ENCODE measurements at regions not wholly inside any gene's neighbourhood (a gene's known extent, or its start where the extent isn't known, plus 50 kb on each side); places are given as distances from the start of the nearest gene placed in this dataset.
A peak's percentile ranks its signal among the peaks of the same experiment; 100 is the strongest.

DNA sequence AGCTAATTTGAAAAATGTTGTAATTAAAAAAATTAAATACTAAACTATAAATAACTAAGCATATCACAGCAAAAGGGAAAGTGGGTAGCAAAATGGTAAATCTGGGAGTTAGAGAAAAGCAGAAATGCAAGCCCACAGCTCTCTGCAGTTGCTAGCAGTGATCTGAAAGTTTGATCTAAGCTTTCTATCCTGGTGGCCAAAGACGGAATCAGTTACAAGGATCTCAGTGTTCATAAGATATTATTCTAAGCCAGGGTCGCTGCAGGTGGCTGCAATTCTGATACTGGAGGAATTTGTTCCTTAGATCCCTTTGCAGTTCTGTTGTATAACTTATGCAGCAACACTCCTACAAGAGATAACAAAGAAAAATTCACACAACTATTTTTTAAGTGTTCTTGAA, 363.7 kb downstream of the SETD4 start:
- DNase-seq (ENCODE audit: low read depth), result no peak

DNA sequence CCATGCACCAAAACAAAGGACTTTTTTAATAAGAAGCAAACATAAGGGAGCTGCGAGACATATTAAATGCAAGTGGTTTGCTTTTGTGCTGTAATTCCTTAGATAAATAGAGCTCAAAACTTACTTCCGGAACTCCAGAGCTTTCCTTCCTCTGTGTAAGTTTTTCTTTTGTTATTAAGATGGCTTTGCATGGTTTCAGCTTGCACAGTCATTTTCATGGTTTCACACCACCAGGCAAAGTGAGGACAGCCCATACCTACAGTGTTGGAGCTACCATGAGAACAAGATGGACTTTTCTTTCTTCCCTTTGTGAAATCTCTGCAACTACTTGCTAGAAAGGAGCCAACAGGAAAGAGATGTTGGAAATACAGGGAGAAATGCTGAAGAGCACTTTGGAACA, 368.0 kb downstream of the SETD4 start:
- no peak for DNase-seq (ENCODE audit: low read depth)

DNA sequence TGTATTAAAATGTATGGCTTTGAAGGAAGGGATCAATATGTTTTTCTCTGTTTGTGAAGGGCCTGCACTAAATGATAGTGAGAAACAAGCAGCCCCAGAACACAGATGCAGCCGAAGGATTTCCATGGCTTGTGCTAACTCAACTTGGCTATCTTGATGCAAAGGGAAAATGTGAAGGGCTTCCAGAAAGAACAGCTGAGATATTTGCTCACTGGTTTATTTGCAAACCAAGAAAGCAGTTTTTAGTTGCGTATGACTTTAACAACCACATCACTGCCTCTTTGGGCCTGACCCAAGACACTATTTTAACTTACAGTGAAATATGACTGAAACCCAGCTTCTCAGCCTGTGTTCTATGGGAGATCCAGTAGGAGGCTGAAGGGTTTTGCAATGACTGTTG, 369.9 kb downstream of the SETD4 start:
- DNase-seq (ENCODE audit: low read depth), result no peak

DNA sequence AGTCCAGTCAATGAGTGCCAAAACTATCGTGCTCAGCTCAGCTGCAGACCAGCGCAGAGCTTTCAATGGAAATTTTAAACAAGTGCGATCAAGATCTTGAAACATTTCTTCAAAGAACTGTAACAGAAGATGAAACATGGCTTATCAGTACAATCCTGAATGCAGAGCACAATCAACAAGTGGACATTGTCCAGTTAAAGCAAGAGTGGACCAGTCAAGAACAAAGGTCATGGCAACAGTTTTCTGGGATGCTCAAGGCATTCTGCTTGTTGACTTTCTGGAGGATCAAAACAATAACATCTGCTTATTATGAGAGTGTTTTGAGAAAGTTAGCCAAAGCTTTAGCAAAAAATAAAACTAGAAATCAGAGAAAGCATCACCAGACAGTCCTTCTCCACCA, 374.2 kb downstream of the SETD4 start:
- no peak for DNase-seq (ENCODE audit: low read depth)

DNA sequence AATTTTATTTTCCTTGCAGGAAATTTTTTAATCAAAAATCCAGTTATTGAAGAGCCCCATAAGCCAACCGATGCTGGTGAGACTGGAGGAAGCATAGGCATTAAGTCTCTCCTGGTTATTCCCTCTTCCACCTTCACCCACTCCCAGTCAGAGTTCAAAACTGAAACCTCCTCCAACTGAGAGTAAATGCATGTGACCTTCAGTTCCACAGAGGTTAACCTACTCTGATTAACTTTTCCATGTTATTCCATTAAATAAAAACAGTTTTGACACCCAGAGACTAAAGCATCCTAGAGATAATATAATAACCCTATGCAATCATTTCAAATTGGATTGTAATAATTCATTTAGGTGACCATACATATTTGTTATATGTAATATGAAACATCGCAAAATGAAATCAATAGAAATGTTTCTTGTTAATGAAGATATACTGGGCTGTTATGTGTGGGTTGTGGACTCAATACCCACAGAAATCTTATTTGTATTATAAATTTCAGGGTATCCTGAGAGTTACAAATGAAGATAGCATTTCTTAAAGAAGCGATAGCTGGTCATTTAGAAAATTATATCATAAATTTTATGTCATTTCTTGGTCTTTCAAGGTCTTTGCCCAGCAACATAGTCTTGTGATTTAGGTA, 376.5 kb downstream of the SETD4 start:
- DNase-seq (ENCODE audit: low read depth), result no peak

DNA sequence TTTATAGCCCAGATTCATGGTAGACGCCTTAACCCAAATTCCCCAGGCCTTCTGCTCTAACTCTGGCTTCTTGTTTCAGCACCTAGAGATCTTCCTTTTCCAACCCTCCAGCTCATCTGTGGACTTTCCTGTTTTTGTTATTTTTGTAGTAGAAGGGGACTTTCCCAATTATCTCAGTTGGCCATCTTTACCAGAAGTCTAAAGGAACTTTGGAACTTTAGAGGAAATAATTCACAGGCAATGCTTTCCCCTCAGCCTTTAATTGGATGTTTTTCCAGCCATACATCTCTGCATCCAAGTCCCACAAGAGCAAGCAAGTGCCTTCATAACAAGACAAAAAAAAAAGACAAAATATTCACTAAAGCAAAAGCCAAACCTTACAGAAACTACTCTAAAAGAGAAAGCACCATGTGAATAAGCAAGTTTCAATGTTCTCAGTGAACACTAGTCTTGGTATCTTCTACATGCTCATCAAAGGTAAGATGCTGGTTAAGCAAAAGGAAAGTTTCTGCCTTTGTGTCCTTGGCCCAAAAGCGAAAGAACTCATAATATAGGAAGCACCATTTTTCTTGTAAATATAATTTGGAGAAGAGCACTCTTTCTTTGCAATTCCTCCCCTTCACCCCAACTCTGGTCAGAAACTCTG, 377.3 kb downstream of the SETD4 start:
- DNase-seq (ENCODE audit: low read depth), result no peak

DNA sequence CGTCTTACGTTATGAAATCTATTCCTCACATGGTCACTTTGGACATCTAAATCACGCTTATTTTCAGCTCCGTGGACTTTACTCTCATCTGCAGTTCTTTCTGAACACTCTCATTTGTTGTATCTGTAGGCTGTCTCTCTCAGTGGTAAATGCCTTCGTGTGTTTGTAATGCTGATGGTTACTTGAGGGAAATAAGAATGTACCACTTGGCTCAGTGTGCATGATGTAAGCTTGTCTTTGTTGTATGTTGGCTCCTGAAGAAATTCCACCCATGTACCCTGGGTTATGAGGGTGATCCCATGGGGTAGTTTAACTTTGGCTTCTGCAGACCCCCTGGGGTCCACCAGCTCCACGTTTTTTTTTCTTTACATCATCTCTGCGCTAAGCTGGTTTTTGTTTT, 378.4 kb downstream of the SETD4 start:
- no peak for DNase-seq (ENCODE audit: low read depth)

DNA sequence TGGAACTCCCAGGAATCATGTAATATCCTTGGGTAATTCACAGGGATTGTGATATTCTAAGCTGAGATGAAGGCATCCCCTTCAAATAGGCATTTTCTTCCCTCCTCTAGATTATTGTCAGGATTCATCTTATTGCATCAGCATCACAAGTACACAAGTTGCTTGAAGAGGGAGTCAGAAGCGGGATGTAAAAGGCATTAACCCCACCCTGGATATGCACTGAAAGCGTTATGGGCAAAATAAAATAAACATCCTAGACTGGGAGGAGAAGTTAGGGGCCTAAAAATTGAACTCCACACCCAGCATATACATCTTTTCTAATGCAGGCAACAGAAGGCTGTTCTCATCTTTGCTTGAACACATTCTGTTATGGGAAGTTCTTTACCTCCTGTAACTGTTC, 381.2 kb downstream of the SETD4 start:
- no peak for DNase-seq (ENCODE audit: low read depth)

DNA sequence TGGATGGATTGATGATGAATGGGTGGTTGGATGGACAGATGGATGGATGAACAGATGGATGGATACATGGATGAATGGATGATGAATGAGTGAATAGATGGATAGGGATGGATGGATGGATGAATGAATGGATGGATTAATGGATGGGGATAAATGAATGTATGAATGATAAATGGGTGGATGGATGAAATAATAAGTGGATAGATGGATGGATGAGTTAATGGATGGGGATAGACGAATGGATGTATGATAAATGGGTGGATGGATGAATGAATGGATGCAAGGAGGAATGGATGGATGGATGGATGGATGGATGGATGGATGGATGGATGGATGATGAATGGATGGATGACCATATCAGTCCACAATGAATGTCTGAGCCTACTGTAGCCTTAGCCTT, 381.9 kb downstream of the SETD4 start:
- no peak for DNase-seq (ENCODE audit: low read depth)

DNA sequence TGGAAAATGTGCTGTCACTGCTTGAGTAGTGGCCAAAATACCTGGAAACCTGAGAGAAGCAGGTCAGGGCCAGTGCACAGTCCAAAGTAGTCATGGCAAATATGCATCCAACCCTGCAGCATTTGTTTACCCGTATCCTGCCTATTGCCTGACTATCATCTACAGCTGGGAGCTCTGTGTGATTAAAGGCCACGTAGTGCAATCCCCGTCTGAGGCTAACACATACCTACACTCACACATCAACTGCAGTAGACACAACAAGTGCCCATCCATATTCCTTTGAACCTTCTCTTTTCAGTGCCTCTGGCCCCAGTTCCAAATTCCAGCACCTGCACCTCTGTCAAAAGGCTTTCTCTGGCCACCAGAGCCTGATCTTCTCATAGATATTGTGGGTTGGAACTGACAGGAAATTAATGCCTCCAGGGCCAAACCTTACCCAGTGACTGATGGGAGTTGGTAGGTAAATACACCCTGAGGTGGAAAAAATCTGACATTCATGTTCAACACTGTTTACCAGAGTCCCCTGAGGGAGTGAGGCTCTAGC, 383.0 kb downstream of the SETD4 start:
- no peak for DNase-seq (ENCODE audit: low read depth)

DNA sequence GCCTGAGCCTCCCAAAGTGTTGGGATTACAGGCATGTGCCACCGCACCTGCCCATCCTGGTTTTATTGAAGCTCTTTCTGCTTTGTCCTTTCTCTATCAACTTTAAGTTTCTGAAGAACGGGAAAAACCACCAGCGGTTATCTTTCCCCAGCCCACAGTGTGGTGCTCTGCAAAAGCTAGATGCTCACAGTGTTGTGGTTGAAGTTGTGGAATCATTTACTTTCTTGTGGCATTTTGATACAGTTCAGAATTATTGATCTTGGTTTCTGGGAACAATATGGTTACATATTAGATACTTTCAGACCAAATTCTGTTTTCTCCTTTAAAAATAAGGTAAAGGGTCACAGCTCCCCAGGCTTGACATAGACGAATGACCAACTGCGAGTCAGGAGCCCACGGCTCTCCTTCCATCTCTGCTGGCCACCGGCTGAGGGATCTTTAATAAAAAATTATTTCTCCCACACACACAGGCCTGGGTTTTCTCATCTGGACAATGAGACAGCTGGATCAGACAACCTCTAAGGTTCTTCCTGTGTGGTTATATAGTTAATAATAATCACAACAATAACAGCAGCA, 385.3 kb downstream of the SETD4 start:
- DNase-seq (ENCODE audit: low read depth), result peak; percentile 22

DNA sequence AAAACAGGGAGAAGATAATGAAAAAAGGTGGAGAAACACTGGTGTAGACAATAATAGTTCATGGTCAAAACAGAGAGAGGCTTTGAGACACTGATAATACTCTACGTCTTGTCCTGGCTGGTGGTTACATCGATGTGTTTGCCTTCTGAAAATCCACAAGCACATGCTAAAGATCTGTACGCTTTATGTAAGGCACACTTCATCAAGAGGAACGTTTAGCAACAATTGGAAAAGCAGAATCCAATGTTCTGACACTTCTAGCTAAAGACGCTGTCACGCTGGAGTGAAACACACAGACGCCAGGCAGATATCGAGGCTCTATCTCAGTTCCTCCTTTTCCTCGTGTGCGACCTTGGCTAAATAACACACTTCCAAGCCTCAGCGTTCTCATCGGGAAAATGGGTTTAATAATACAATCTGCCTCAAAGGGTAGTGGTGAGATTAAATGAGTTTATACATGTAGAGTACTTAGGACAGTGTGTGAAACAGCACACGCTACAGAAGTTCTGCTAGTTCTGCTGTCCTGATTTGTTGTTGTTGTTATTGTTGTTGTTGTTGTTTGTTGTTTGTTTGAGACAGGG, 386.1 kb downstream of the SETD4 start:
- no peak for DNase-seq (ENCODE audit: low read depth)

DNA sequence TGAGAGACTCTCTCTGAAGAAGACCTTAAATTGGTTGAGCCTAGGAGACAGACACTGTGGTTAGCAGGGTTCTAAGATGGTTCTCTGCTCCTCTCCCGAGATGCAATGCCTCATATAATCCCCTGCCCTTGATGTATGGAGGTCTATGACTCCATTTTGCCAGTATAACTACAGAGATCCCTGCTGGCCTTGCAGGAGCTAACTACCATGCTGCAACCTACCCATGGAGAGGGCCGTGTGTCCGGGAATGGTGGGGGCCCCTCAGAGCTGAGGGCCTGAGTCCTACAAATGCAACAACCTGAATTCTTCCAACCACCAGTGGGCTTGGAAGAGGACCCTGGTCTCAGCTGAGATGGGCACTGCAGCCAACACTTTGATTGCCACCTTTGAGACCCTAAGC, 388.0 kb downstream of the SETD4 start:
- no peak for DNase-seq (ENCODE audit: low read depth)

DNA sequence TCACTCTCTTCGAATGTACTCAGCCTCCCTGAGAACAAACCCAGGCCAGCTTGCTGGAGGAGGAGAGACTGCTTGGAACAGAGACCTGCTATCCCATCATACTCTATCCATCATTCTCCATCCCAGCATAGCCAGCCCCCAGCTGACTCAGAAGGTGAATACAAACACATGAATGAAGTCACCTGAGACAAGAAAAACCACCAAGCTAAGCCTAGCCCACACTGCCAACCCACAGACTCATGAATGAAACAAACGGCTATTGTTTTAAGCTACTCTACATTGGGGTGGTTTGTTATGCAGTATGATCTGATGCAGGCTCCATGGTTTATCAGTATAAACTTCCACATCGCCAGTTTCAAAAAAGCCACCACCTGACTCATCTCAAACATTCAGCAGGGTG, 395.6 kb downstream of the SETD4 start:
- peak; percentile 86 for DNase-seq (ENCODE audit: low read depth)

DNA sequence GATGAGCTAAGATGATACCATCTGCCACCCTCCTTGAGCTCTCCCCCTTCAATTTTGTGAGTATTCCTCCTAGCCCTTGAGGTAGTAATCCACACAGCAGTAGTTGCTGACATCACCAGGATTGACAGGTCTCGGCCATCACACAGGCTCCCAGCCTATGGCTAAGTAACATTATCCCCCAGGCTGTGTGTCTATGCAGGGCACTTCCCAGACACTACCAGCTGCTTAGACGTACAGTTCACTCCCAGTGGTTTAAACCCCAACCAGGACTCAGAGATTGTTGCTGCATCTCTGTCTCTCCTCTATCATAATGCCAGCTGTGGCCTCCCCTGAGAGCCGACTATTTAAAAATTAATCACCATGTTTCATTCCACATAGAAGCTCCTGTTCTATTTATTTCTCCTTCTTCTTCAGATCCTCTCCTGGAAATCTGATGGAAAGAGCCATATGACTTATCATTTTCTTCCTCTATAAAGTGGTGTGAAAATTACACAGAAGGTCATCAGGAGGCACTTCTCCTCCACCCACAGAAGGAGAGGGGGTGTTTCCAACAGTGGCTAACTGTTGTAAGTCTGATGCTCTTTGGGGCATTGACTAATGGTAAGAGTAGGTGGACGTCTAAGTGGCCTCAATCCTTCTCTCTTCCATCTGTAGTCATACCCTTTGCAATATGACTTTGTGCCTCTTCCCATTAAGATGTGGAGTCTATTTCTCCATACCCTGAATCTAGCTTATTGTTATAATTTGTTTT, 396.3 kb downstream of the SETD4 start:
- DNase-seq (ENCODE audit: low read depth), result no peak

DNA sequence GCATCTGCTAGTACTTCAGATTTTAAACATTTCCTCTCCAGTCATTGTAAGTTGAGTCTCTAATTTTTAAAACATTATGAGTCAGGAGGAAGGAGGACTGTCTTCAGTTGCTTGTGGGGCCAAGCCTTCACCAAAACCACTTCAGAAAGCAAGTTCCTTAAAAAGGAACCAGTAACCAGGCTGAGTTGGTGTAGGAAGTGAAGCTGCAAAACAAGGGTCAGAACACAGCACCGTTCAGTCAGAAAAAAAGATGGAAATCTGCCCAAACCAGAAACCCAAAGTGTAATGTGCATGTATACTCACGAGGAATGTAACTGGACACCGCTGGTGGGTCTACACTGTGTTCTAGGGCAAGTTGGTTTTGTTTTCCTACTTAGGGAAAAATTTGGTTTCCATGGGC, 402.1 kb downstream of the SETD4 start:
- DNase-seq (ENCODE audit: low read depth), result peak; percentile 65

DNA sequence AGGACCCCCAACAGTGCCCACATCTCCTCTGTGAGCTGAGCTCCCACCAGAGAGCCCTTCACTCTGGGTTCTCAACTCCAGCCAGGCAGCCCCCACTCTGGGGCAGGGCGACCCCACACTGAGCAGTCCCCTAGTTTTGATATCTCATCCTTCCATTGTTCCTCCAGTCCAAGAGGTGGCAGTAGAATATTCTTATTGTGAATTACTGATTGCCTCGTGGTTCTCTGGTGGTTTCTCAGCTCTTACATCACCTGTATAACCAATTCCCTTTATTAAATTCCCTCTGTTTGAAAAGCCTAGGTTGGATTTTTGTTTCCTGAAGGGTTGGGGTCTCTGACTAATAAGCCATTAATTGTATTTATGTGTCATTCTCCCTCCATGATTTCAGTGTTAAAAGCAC, 407.5 kb downstream of the SETD4 start:
- DNase-seq (ENCODE audit: low read depth), result no peak

DNA sequence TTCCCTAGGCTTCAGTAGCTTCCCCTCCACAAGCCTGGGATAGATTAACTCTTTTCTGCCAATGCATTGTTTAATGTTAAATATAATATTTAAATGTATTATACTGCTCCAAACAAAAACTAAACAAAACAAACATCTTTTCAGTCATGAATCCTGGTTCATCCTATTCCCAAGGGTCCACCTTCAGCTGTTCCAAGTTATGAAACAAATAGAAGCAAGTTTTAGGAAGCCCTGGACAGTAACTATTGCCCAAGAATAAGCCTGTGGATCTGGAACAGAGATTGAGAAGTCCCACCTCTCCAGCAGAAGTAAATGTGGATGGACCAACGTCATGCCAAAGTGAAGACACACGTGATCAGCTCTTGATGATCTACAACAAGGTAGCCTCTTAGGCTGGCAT, 408.1 kb downstream of the SETD4 start:
- no peak for DNase-seq (ENCODE audit: low read depth)

DNA sequence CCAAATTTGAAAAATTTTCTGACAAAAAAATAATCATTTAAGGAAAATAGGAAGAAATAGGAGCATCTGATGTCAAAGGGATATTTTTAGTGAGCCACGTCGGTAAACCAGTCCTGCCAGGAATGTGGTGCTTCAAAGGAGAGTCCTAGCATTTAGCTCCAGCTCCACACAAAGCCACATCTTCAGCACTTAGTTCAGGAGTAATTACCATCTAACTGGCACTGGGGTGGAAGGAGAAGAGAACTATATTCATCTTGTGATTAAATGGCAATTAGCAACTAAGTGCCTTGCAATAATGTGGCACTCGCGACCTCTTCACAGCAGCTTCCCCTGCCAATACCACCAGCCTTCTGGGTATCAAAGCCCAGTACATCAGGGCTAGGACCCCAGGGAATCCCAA, 409.1 kb downstream of the SETD4 start:
- DNase-seq (ENCODE audit: low read depth), result no peak

DNA sequence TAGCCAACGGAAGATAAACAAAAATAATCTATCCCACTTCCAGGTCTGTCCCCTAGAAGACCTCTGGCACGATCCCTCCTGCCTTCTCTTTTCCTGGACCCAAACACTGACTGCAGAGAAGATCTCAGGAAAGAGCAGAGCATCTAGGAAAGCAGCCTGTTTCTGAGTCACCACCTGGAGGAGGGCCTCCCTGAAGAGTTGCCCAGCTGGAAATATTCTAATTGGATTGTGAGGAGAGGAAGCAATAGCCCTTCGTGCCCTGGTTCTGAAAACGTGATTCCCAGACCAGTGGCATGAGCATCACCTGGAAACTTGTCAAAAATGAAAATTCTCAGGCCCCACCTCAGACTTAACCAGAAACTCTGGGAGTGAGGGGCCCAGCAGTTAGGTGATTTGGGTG, 411.1 kb downstream of the SETD4 start:
- DNase-seq (ENCODE audit: low read depth), result peak; percentile 18

DNA sequence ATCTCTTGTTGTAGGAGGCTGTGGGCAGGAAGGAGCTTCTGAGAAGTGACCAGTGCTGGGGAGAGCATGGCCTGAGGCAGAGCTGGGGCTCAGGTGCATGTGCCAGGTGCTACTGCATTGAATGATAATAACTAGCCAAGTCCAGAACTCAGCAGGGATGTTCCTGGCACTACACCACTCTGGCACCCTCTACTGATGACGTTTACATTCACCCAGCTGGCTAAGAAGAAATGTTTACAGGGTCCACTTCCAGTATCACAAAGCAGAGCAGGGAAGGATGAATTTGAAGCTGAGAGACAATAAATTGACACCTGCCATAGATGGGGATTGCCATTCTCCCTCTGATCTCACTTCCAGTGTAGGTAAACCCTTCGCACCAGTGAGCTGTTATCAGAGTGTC, 411.8 kb downstream of the SETD4 start:
- no peak for DNase-seq (ENCODE audit: low read depth)

DNA sequence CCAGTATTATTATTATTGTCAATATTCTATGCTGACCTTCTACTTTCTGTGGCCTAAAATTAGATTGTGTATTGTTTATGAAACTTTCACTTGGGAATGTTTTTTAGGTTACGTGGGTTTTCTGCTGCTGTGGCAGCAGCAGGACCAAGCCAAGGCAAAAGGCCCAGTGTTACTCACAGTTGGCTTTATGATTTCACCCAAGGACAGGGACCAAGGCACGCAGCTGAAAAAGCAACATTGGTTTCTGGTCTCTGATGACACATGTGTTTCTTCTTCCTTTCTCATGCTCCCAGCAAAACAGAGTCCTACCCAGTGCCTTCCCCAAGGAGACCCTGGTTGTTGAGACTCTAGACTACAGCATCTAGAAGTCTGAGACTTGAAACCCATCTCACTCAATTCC, 413.7 kb downstream of the SETD4 start:
- no peak for DNase-seq (ENCODE audit: low read depth)
